GM12874 (cell line): ENCODE measurements at regions not wholly inside any gene's neighbourhood (a gene's known extent, or its start where the extent isn't known, plus 50 kb on each side); places are given as distances from the start of the nearest gene placed in this dataset.

ENCODE experiments used
- CTCF ChIP-seq: IDR thresholded peaks from 2 replicates; pipeline ENCODE4 v1.5.1; 2011; ENCODE audit warnings: low read depth, mild to moderate bottlenecking, control low read depth, low read length, moderate library complexity; ENCODE audit not compliant: insufficient read depth

- TF ChIP-seq CTCF, result no peak
These were observed 206.4 kb upstream of the FOXD3 start for GRCh38 chr1:63116016-63116415.

GRCh38 chr1:63119575-63120155 is 202.7 kb upstream of the FOXD3 start:
- TF ChIP-seq CTCF, result no peak

GRCh38 chr1:63122079-63122478 is 200.3 kb upstream of the FOXD3 start:
- no peak for TF ChIP-seq CTCF

- TF ChIP-seq CTCF, result no peak
These were observed 197.6 kb upstream of the FOXD3 start for GRCh38 chr1:63124666-63125191.

GRCh38 chr1:63126104-63126503 is 196.3 kb upstream of the FOXD3 start:
- TF ChIP-seq CTCF, result no peak

GRCh38 chr1:63127376-63127775 is 195.0 kb upstream of the FOXD3 start:
- TF ChIP-seq CTCF, result no peak

GRCh38 chr1:63128556-63128955 is 193.8 kb upstream of the FOXD3 start:
- TF ChIP-seq CTCF, result no peak

- TF ChIP-seq CTCF, result no peak
These were observed 193.2 kb upstream of the FOXD3 start for GRCh38 chr1:63129184-63129583.
